Epithelial cell of esophagus (primary cell): ENCODE measurements at regions not wholly inside any gene's neighbourhood (a gene's known extent, or its start where the extent isn't known, plus 50 kb on each side); places are given as distances from the start of the nearest gene placed in this dataset.

Experiments
- DNase-seq: peaks from one replicate; pipeline ENCODE4 v3.0.0; 2010; ENCODE audit warnings: low read depth
- H3K4me3 ChIP-seq: 2 replicates; pipeline ENCODE4 v1.5.1; 2011; ENCODE audit warnings: mild to moderate bottlenecking, low read length, control low read depth
- CTCF ChIP-seq: IDR thresholded peaks from 2 replicates; pipeline ENCODE4 v1.5.1; 2011; ENCODE audit warnings: low read depth, mild to moderate bottlenecking, low read length, control low read depth, inconsistent platforms; ENCODE audit not compliant: insufficient read depth; ENCODE audit errors: missing control alignments

- no peak for TF ChIP-seq CTCF
- DNase-seq: no peak
- H3K4me3 ChIP-seq: no peak overlapping the region
Observed at GRCh38 chr1:58287894-58288623, 258.5 kb downstream of the OMA1 start.

- DNase-seq: no peak
- H3K4me3 ChIP-seq: no peak overlapping the region
Observed at GRCh38 chr1:58284225-58284510, 262.4 kb downstream of the OMA1 start.

GRCh38 chr1:58283388-58284224, 262.9 kb downstream of the OMA1 start:
- peak; percentile 39 for DNase-seq
- no peak for TF ChIP-seq CTCF
- H3K4me3 ChIP-seq: no peak overlapping the region

More at GRCh38 chr1:58284225-58284510, 262.4 kb downstream of the OMA1 start:
- no peak for TF ChIP-seq CTCF

GRCh38 chr1:58282623-58283387, 263.7 kb downstream of the OMA1 start:
- no peak overlapping the region for H3K4me3 ChIP-seq
- TF ChIP-seq CTCF: no peak
- no peak for DNase-seq

GRCh38 chr1:58266242-58266641, 280.3 kb downstream of the OMA1 start:
- DNase-seq: no peak
- TF ChIP-seq CTCF: no peak
- H3K4me3 ChIP-seq: no peak overlapping the region

GRCh38 chr1:58264462-58264861, 282.1 kb downstream of the OMA1 start:
- TF ChIP-seq CTCF: no peak
- no peak for DNase-seq
- H3K4me3 ChIP-seq: no peak overlapping the region
